Suppressor macrophage treated with lipopolysaccharide for 4 hours (primary cell): ENCODE measurements at regions not wholly inside any gene's neighbourhood (a gene's known extent, or its start where the extent isn't known, plus 50 kb on each side); places are given as distances from the start of the nearest gene placed in this dataset.

ENCODE experiments used
- DNase-seq: peaks from one replicate; pipeline ENCODE4 v3.0.0-alpha.2; 2020

- no peak for DNase-seq
Observed at GRCh38 chr9:2913026-2913425, 69.1 kb upstream of the PUM3 start.

- DNase-seq, result no peak
Observed at GRCh38 chr9:2907411-2907810, 63.5 kb upstream of the PUM3 start.

- DNase-seq, result no peak
Observed at GRCh38 chr9:2904242-2904930, 60.5 kb upstream of the PUM3 start.
